ENCODE measurements at regions not wholly inside any gene's neighbourhood (a gene's known extent, or its start where the extent isn't known, plus 50 kb on each side); places are given as distances from the start of the nearest gene placed in this dataset.

DNA sequence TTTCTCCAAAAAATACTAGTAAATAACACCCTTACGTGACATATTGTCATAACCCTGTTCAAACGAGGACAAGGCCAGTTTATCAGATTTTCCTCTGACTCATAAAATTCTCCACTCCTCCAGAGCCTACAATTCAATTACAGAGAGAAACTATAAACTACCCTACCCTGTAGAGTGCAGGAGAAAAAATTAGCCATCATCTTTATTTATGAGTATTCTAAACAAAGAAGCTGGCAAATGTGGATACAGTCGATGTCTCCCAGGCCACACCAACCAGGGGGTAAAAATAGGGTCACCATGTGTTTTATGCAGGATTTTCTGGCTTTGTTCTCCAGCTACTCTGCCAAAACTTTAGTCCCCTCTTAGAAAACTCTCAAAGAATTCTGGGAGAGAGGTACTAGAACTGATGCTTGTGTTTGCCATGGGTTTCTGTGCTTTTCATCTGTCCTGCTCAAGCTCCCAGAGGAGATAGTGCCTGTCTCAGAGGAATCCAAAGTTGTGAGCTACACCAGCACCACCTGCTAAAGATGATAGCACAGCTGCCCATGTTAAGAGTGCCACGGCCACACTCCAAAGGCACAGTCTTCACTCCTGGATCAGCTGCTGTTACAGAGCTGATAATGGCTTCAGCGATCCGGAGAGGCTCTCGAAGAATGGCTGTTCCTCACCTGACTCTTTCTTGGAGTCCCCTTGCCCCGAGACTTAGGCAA, 150.2 kb downstream of the IMPG2 start:
- 67% methylated on average over 1 of the region's 8 CpGs; no CpG with 5 or more reads in 1 of the 2 experiments for WGBS, 2 experiments (ENCODE audit: extremely low coverage in 2 of 2, insufficient read length in 1 of 2)
- 0 out of 2 replicates have a peak, but pooled peaks have one; percentile 3 for TF ChIP-seq FOS (IDR thresholded peaks at IDR 0.05; ENCODE audit: low read depth, low read length)
- no peak for TF ChIP-seq POLR2A (IDR thresholded peaks at IDR 0.05; ENCODE audit: low read depth, low read length)
- DNase-seq = peak; percentile 41
- peak overlapping the region in 1 of 2 experiments; percentile 32; a peak in 1 of 4 replicates for H4K8ac ChIP-seq (ENCODE audit: low read depth in 2 of 2, low read length in 2 of 2)
- POLR2A ChIA-PET (ENCODE audit: unreplicated experiment) = no interaction called here
- H3K4me1 ChIP-seq (ENCODE audit: control insufficient read depth, insufficient read depth, low read length) = peaks cover 5% of the 10 kb centered on the region
- in situ Hi-C loops (cut with MboI; ENCODE audit: low sequenced_read_pairs) = no loop called here
- H3K9me1 ChIP-seq (ENCODE audit: insufficient read depth, low read length) = peaks cover 5% of the 10 kb centered on the region; the same call in 1 of the 2 replicates
- no peaks in the 10 kb centered on the region for H3K36me3 ChIP-seq (ENCODE audit: control insufficient read depth, insufficient read depth, low read length)
- ATAC-seq (ENCODE audit: low read depth) = peak; percentile 89
- peak overlapping the region; percentile 43; the same call in 1 of the 2 replicates for H3K4ac ChIP-seq (ENCODE audit: low read depth, low read length)
- no peak overlapping the region for H3K14ac ChIP-seq (replicated peaks; ENCODE audit: low read depth, low read length)
- no peak overlapping the region for H2AK5ac ChIP-seq (ENCODE audit: low read depth, low read length)
- H2AK9ac ChIP-seq (replicated peaks; ENCODE audit: low read depth, low read length, poor library complexity) = no peak overlapping the region
- intact Hi-C loops (cut with micrococcal nuclease) = no loop called here
- 0 out of 2 replicates have a peak overlapping the region, but pooled peaks have one; percentile 49 for H4K91ac ChIP-seq (ENCODE audit: insufficient read depth, low read depth, low read length)
- no peaks in the 10 kb centered on the region; the same call in 1 of the 2 replicates for H3K27me3 ChIP-seq (ENCODE audit: control insufficient read depth, insufficient read depth, low read length)
- no peak overlapping the region for H3K4me3 ChIP-seq (ENCODE audit: insufficient read depth, low read depth, low read length)
- H3K4me2 ChIP-seq (ENCODE audit: low read depth, low read length) = no peak overlapping the region
- no peak overlapping the region for H2BK15ac ChIP-seq (ENCODE audit: low read depth, low read length)
- H3K27ac ChIP-seq (ENCODE audit: insufficient read depth, low read length) = peak overlapping the region; percentile 17; the same call in 1 of the 2 replicates
- H2BK120ac ChIP-seq (ENCODE audit: low read depth, low read length) = peak overlapping the region; percentile 41; the same call in 1 of the 2 replicates
- H3K9ac ChIP-seq (ENCODE audit: low read depth, low read length) = no peak overlapping the region
- H3K18ac ChIP-seq (ENCODE audit: low read depth, low read length) = peak overlapping the region; percentile 42
- H3K9me3 ChIP-seq (ENCODE audit: control insufficient read depth, insufficient read depth, low read length) = no peaks in the 10 kb centered on the region
- dilution Hi-C loops (cut with HindIII; ENCODE audit: low sequenced_read_pairs, unreplicated experiment) = no loop called here
- no peak overlapping the region for H2AFZ ChIP-seq (replicated peaks; ENCODE audit: low read length, poor library complexity)
- peak overlapping the region; percentile 49; the same call in 1 of the 2 replicates for H4K5ac ChIP-seq (ENCODE audit: low read depth, low read length)
- H2BK5ac ChIP-seq (ENCODE audit: low read depth, low read length, poor library complexity, severe bottlenecking) = peak overlapping the region; percentile 24
- no peak overlapping the region for H3K23ac ChIP-seq (ENCODE audit: low read depth, low read length)
- H2BK20ac ChIP-seq (ENCODE audit: low read depth, low read length) = 0 out of 2 replicates have a peak overlapping the region, but pooled peaks have one; percentile 26
- no peak overlapping the region for H3K56ac ChIP-seq (ENCODE audit: extremely low read depth, insufficient read depth, low read length)
- H4K20me1 ChIP-seq (ENCODE audit: insufficient read depth, low read length) = no peaks in the 10 kb centered on the region
- CTCF ChIA-PET = no interaction called here
- BruUV-seq (replicated peaks) = no TSS peak
- H3K79me1 ChIP-seq (ENCODE audit: low read depth in 1 of 2, low read length in 2 of 2) = no peaks in the 10 kb centered on the region

Measured in IMR-90 (cell line).